ENCODE measurements at regions not wholly inside any gene's neighbourhood (a gene's known extent, or its start where the extent isn't known, plus 50 kb on each side); places are given as distances from the start of the nearest gene placed in this dataset.
"Not testable (repeated sequence)": the region's sequence is repeated elsewhere in the genome, so short reads cannot be mapped to it uniquely, and the experiment has no call there.

DNA sequence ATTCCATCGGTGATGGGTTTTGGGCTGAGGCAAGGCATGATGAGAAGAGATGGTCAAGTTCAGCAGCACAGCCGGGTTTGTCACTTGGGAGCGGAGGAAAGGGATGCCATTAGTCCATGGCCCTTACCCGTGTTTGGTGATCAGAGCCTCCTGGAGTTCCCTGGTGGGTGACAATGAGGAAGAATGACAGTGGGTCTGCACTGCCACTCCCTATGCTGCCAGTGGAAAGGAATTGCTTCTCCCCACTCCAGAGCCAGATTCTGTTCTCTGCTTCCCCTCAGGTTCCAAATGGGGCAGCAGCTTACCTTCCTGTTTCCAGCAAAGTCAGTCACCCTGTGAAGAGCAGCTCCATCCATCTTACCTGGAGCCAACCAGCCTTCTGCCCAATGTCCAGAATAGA, 393.1 kb downstream of the PTPRU start:
- H3K27me3 Mint-ChIP-seq, result peaks cover 5% of the 10 kb centered on the region

DNA sequence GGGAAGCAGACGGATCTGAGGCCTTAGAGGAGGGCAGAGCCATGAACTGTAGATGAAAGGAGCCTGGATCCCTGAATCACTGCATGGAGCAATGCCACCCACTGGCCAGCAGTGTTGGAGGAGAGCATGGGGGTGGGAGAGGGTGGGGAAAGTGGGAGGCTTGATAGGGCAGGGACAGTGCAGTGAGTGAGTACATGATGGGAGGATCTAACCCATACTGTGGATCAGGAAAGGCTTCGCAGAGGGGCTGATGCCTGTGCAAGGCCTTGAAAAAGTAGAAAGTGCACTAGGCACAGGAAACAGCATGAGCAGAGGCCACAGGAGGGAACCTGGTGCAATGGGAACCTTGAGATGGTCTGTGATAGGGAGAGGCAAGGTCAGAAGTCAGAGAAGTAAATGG, 391.9 kb downstream of the PTPRU start:
- Mint-ChIP-seq H3K9me3 (no peaks in the 10 kb centered on the region), H3K27me3 (peaks cover 3% of the 10 kb centered on the region), H3K27ac (no peak overlapping the region), H3K4me1 (no peaks in the 10 kb centered on the region), H3K4me3 (no peak overlapping the region), H3K36me3 (no peaks in the 10 kb centered on the region)

More for the DNA sequence above, 393.1 kb downstream of the PTPRU start:
- Mint-ChIP-seq H3K4me1 (no peaks in the 10 kb centered on the region), H3K27ac (no peak overlapping the region), H3K4me3 (no peak overlapping the region), H3K36me3 (no peaks in the 10 kb centered on the region), H3K9me3 (no peaks in the 10 kb centered on the region)

DNA sequence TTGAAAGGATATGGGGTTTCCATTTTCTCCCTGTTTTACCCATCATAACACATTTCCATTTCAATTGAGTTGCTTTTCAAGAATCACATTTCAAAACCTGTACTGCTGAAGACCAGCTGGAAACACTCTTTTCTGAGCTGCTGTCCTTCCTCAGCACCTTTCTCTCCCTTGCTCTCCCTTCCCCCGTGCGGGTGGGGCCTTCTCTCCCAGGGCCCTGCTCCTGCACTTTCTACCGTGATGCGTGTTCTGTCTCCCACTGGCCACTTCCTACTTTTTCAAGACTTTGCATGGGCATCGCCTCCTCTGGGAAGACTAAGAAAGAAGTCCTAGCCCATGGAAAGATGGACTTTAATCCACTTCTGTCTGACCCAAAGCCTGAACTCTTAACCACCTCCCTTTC, 390.4 kb downstream of the PTPRU start:
- no peak overlapping the region for H3K27ac Mint-ChIP-seq
- no peak overlapping the region for H3K4me3 Mint-ChIP-seq
- H3K4me1 Mint-ChIP-seq, result no peaks in the 10 kb centered on the region
- no peaks in the 10 kb centered on the region for H3K36me3 Mint-ChIP-seq
- no peaks in the 10 kb centered on the region for H3K9me3 Mint-ChIP-seq
- peaks cover 3% of the 10 kb centered on the region for H3K27me3 Mint-ChIP-seq

DNA sequence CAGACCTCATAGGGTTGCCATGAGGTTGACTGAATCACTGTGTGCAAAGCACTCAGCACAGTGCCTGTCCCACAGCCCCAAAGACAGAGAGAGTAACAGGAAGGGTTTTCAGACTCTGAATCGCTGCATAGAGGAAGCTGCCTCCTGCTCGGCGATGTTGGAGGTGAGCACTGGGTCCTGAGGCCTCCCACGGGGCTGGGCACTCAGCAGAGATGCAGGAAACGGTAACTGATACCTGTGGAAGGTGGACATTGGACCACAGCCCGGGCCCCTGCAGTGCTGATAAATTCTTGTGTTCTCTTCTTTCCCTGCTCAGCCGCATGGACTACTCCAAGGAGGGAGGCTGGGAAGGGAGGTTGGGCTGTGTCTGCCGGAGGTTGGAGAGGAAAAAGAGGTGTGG, 389.7 kb downstream of the PTPRU start:
- peaks cover 4% of the 10 kb centered on the region for H3K27me3 Mint-ChIP-seq
- no peaks in the 10 kb centered on the region for H3K36me3 Mint-ChIP-seq
- no peak overlapping the region for H3K4me3 Mint-ChIP-seq
- no peaks in the 10 kb centered on the region for H3K9me3 Mint-ChIP-seq
- H3K27ac Mint-ChIP-seq, result no peak overlapping the region
- no peaks in the 10 kb centered on the region for H3K4me1 Mint-ChIP-seq

DNA sequence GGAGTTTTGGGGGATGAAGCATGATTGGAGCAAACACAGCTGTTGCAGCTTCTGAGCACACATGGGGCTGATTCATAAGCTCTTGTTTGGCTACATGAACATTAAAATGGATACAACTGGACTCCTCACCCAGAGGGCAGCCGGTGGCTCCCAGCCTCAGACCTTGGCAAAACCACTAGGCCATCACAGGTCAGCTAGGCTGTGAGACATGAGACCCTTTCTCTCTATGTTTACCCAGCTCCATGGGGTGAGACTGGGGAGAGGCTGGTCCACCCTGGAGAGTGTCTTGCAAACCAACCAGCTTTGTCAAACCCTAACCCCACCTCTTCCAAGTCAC, 388.7 kb downstream of the PTPRU start:
- no peaks in the 10 kb centered on the region for H3K9me3 Mint-ChIP-seq
- peaks cover 7% of the 10 kb centered on the region for H3K27me3 Mint-ChIP-seq
- no peaks in the 10 kb centered on the region for H3K36me3 Mint-ChIP-seq
- no peak overlapping the region for H3K27ac Mint-ChIP-seq
- no peaks in the 10 kb centered on the region for H3K4me1 Mint-ChIP-seq
- H3K4me3 Mint-ChIP-seq, result no peak overlapping the region

DNA sequence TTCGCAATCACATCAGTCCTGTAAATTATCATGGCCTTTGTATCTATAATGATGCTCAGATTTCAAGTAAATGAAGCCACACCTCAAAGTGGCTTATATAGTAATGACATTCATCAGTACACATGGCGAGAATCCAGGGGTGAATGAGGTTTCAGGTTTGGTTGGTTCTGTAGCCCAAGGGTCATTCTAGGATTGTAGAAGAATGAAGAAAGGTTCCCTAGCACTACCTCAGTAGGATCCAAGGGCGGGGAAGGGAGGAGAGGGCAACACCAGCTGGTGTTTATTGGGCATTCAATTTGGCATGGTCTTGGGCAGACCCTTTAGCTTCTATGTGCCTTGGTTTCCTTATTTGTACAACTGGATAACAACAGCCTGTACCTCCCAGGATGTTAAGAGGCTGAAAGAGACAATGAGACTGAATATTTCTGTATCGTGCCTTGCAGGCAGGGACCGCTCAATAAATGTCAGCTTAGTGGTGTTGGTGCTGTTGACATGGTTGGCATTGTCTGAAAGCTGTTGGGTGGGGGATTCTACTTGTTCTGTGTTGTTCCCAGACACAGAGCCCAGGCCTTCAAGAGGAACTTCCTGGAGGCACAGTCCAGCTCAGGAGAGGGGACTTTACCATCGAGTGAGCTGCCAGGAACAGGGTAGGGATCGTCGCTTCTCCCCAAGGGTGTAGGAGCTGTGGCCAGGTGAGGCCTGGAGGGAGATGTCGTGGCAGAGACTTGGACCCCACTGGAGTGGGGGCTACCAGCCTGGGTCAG, 388.2 kb downstream of the PTPRU start:
- Mint-ChIP-seq H3K27ac (no peak overlapping the region), H3K9me3 (no peaks in the 10 kb centered on the region), H3K4me1 (no peaks in the 10 kb centered on the region), H3K27me3 (peaks cover 7% of the 10 kb centered on the region), H3K4me3 (no peak overlapping the region), H3K36me3 (no peaks in the 10 kb centered on the region)

DNA sequence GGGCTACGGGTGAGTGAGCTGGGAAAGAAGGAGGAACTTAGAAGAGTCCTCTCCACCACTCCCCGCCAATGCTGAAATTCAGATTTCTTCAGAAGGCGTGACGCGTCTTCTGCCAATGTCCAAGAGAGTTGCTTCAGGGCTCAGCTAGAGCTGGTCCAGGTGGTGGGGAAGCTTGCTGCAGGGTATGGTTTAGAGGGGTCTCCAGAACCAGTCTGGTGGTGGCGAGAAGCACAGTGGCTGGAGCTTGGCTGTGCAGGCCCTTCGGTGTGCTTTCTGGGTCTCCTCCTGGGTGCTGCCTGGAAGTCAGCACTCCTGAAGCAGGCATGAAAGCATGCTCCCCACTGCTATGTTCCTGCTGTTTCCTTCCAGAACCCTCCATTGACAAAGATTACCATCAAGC, 387.2 kb downstream of the PTPRU start:
- Mint-ChIP-seq H3K36me3 (no peaks in the 10 kb centered on the region), H3K9me3 (no peaks in the 10 kb centered on the region), H3K27me3 (peaks cover 10% of the 10 kb centered on the region), H3K4me3 (no peak overlapping the region), H3K27ac (no peak overlapping the region), H3K4me1 (no peaks in the 10 kb centered on the region)

DNA sequence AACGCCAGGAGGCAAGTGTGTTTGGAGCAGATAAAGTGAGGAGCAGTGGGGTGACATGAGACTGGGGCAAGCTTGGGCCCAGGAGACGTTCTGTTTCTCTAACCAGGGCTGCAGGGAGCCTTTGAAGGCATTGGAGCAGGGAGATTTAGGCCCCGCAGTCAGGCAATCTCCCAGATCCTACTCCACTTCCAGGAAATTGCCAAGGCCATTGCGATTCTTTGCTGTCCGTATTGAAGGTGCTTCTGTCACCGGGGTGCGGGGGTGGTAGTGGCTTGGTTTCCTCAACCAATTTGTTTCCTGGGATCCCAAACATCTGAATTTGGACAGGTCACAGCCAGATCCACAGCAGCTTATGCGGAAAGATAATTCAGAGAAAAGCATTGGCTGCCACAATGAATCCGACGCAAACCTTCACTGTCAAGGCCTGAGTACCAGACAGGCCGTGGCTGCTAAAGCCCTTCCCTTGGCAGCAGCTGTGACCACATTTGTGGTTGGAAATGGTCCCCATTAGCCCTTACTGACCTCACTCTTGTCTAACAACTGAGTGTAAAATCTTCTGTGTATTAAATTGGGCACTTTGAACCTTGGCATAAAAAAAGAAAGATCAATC, 385.6 kb downstream of the PTPRU start:
- peaks cover 10% of the 10 kb centered on the region for H3K27me3 Mint-ChIP-seq
- H3K4me1 Mint-ChIP-seq, result no peaks in the 10 kb centered on the region
- no peaks in the 10 kb centered on the region for H3K9me3 Mint-ChIP-seq
- H3K4me3 Mint-ChIP-seq, result no peak overlapping the region
- H3K27ac Mint-ChIP-seq, result no peak overlapping the region
- no peaks in the 10 kb centered on the region for H3K36me3 Mint-ChIP-seq

DNA sequence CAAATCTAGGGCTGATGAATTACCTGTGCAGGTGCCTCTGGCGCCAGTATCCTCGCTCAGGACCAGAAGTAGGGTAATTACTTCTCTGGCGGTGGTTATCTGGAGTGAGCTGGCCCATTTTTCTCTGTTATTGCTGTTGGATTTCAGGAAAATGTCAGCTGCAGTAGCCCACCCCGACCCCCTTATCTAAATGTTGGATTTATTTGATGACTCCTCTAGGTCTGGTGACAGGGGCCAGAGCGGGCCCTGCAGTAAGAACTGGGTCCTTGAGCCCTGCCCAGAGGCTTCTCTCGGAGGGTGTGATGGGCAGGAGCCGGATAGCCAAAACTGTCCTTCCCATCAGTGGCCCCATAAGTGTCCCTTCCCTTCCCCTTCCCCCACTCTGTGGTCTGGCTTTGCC, 384.3 kb downstream of the PTPRU start:
- Mint-ChIP-seq H3K4me1 (no peaks in the 10 kb centered on the region), H3K36me3 (no peaks in the 10 kb centered on the region), H3K27ac (no peak overlapping the region), H3K4me3 (no peak overlapping the region), H3K27me3 (peaks cover 10% of the 10 kb centered on the region), H3K9me3 (peaks cover 5% of the 10 kb centered on the region)

DNA sequence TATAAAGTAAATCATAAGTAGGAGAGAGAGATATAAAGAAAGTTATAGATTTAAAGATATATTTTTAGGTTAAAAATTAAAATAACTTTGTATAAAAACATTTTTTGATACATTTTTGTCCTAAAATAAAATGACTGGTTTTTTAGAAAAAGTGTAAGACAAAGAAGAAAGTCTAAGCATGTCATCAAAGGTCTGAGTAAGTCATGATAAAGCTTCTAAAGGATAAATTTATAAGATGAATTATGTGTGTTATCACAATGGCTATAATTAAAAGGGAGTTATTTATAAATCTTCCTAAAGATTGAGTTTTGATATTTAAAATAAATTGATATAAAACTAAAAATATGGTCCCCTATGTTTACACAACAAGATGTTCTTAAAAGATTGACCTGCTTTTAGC, 370.9 kb downstream of the PTPRU start:
- Mint-ChIP-seq H3K27ac (no peak overlapping the region), H3K36me3 (peaks cover 1% of the 10 kb centered on the region), H3K4me1 (no peaks in the 10 kb centered on the region), H3K9me3 (peaks cover 9% of the 10 kb centered on the region), H3K4me3 (no peak overlapping the region), H3K27me3 (peaks cover 10% of the 10 kb centered on the region)

DNA sequence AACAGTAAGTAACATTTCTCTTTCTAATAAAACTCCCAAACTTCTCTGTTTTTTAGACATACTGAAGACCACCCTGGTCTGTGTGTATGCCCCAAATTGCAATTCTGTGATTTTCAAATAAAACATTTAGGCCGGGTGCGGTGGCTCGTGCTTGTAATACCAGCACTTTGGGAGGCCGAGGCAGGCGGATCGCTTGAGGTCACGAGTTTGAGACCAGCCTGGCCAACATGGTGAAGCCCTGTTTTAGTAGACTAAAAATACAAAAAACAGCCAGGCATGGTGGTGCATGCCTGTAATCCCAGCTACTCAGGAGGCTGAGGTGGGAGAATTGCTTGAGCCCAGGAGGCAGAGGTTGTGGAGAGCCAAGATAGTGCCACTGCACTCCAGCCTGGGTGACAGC, 368.5 kb downstream of the PTPRU start:
- not testable (repeated sequence) for H3K27ac Mint-ChIP-seq

DNA sequence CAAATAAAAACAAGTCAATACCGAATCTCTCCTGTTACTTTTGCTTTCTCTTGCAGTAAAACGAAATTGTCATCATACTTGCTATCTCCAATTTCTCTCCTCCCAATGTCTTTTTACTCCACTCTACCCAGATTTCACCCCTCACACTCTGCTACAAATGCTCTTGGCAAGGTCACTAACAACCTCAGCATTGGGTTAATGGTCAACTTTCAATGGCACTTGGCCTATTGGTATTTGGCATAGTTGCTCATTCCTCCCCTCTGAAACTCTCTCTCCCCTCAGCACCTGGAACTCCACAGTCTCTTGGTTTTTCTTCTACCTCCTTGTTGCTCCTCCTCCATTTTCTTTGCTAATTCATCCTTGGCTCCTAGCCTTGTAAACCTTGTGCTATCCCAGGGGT, 367.3 kb downstream of the PTPRU start:
- peaks cover 3% of the 10 kb centered on the region for H3K27me3 Mint-ChIP-seq
- peaks cover 9% of the 10 kb centered on the region for H3K9me3 Mint-ChIP-seq
- no peaks in the 10 kb centered on the region for H3K4me1 Mint-ChIP-seq
- no peak overlapping the region for H3K27ac Mint-ChIP-seq
- H3K36me3 Mint-ChIP-seq, result peaks cover 1% of the 10 kb centered on the region
- no peak overlapping the region for H3K4me3 Mint-ChIP-seq

More for the DNA sequence above, 368.5 kb downstream of the PTPRU start:
- H3K9me3 Mint-ChIP-seq, H3K4me3 Mint-ChIP-seq, H3K4me1 Mint-ChIP-seq, H3K36me3 Mint-ChIP-seq, H3K27me3 Mint-ChIP-seq: not testable (repeated sequence)

DNA sequence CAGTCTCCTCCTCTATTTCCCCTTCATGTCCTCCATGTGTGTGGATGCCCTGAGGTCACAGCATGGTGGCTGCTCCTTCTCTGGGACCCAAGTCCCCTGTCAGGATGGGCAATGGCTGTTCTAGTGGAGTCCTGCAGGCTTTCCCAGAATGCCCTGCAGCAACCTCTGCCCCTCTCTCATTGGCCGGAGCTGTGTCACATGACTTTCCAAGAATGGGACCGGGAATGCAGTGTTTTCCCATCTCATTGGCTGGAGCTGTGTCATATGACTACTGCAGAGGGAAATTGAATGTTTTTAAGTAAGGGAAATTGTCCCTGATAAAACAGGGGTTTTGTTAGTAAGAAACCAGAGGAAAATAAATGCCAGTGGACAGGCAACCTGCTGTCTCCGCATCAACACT, 365.9 kb downstream of the PTPRU start:
- Mint-ChIP-seq H3K9me3 (peaks cover 4% of the 10 kb centered on the region), H3K36me3 (no peaks in the 10 kb centered on the region), H3K4me3 (no peak overlapping the region), H3K4me1 (no peaks in the 10 kb centered on the region), H3K27ac (no peak overlapping the region), H3K27me3 (peaks cover 6% of the 10 kb centered on the region)

DNA sequence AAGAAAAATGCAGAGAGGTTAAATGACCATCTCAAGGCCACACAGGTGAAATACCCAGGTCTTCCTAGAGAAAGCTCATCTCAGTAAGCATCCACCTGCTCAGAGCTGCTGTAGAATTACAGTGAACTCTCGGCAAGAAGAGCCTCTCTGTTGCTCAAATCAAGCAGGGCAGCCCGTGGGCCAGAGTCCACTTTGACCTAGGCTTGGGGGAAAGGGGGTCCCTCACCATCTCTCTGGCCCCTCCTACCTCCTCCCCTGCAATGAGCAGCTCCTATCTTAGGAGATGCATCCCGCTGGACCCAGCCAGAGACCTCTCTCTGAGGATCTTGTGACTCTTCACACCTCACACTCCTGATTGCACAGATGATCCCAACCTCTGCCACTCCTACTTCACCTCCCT, 364.7 kb downstream of the PTPRU start:
- H3K36me3 Mint-ChIP-seq, result no peaks in the 10 kb centered on the region
- peaks cover 5% of the 10 kb centered on the region for H3K27me3 Mint-ChIP-seq
- H3K9me3 Mint-ChIP-seq, result peaks cover 3% of the 10 kb centered on the region
- no peaks in the 10 kb centered on the region for H3K4me1 Mint-ChIP-seq
- no peak overlapping the region for H3K27ac Mint-ChIP-seq
- no peak overlapping the region for H3K4me3 Mint-ChIP-seq

DNA sequence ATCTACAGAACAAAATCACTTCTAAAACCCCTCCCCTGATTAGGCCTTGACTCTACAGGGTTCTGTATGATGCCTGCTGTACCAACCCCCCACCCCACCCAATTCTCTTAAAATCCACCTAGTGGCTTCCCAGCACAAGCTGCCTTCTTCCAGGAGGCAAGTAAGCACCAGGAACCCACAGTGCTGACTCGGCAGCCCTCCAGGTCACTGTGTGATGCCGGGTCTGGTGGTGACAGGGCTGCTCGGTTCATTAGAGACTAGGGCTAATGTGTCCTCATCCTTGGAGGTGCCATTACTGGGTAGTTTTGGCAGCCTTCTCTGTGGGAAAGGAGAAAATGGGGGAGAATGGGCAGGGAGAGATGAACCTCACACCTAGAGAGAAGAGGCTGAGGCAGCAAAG, 363.5 kb downstream of the PTPRU start:
- H3K27me3 Mint-ChIP-seq, result peaks cover 3% of the 10 kb centered on the region
- no peak overlapping the region for H3K27ac Mint-ChIP-seq
- no peaks in the 10 kb centered on the region for H3K4me1 Mint-ChIP-seq
- H3K4me3 Mint-ChIP-seq, result no peak overlapping the region
- no peaks in the 10 kb centered on the region for H3K9me3 Mint-ChIP-seq
- H3K36me3 Mint-ChIP-seq, result no peaks in the 10 kb centered on the region

DNA sequence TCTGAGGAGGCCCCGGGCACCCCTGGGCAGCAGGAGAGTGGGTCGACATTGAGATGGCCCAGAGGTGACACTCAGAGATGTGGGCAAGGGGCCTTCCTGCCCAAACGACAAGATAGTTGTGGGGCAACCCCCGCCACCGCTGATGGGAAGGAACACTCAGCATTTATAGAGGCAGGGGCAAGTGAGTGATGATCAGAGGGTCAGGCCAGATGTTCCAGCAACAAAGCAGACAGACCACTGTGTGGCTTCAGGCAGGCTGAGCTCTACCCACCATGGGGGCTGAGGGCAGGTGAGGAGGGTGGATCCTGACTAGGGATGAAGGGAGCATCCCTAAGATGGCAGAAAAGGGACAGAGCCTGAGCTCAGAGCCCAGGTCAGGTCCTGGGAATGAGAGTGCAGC, 362.7 kb downstream of the PTPRU start:
- Mint-ChIP-seq H3K36me3 (no peaks in the 10 kb centered on the region), H3K9me3 (no peaks in the 10 kb centered on the region), H3K4me1 (no peaks in the 10 kb centered on the region), H3K27me3 (peaks cover 3% of the 10 kb centered on the region), H3K4me3 (no peak overlapping the region), H3K27ac (no peak overlapping the region)

DNA sequence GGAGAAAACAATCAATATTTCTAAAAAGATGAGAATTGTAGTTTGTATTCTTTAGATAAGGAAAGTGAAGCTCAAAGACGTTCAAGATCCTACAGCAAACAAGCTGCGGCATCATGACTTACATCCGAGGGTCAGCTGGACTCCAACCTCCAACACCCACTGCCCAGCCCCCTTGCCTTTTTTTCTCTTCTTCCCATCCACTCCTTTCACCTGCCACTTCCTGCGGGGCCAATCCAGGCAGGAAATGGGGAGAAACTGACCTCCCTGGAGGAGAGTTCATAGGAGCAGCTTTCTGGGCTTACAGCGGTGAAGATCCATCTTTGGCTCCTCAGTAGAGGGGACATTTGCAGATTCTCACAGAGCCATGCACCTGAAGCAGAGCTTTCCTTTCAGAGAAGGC, 361.5 kb downstream of the PTPRU start:
- no peaks in the 10 kb centered on the region for H3K4me1 Mint-ChIP-seq
- no peak overlapping the region for H3K27ac Mint-ChIP-seq
- H3K9me3 Mint-ChIP-seq, result no peaks in the 10 kb centered on the region
- H3K27me3 Mint-ChIP-seq, result peaks cover 3% of the 10 kb centered on the region
- H3K36me3 Mint-ChIP-seq, result no peaks in the 10 kb centered on the region
- no peak overlapping the region for H3K4me3 Mint-ChIP-seq
